Right atrium auricular region (tissue), 2 donors: ENCODE measurements at regions not wholly inside any gene's neighbourhood (a gene's known extent, or its start where the extent isn't known, plus 50 kb on each side); places are given as distances from the start of the nearest gene placed in this dataset.

Source experiments
- DNase-seq: peaks from one replicate; pipeline ENCODE4 v3.0.0-alpha.2; 2019; ENCODE audit warnings: low spot score
- H3K27ac ChIP-seq, 2 donors: fragments of 200-600 bp; sonication (generic); 1 replicate in 1 of 2; 2 replicates in 1 of 2; pipeline ENCODE4 v1.5.1; 2016 to 2019
- H3K27me3 ChIP-seq, 2 donors: fragments of 200-600 bp; sonication (generic); one replicate each; pipeline versions ENCODE4 v1.5.1 to v1.6.0; 2017 to 2019
- H3K36me3 ChIP-seq: fragments of 200-600 bp; sonication (generic); one replicate; pipeline ENCODE4 v1.5.1; 2016
- H3K4me1 ChIP-seq, 2 donors: fragments of 200-600 bp; sonication (generic); one replicate each; pipeline versions ENCODE4 v1.5.1 to v1.6.0; 2017 to 2019
- H3K4me3 ChIP-seq, 2 donors: fragments of 200-600 bp; sonication (generic); 1 replicate in 1 of 2; 2 replicates in 1 of 2; pipeline ENCODE4 v1.5.1; 2017 to 2019; ENCODE audit warnings: mild to moderate bottlenecking in 1 of 2, moderate library complexity in 1 of 2
- H3K9me3 ChIP-seq, 2 donors: fragments of 200-600 bp; sonication (generic); one replicate each; pipeline ENCODE4 v1.5.1; 2019
- TF ChIP-seq, protein P1 (sequence below), 2 donors: fragments of 200-600 bp; sonication (generic); IDR thresholded peaks; one replicate each; pipeline ENCODE4 v1.5.1; 2019; ENCODE audit warnings: antibody characterized with exemption in 2 of 2

DNA sequence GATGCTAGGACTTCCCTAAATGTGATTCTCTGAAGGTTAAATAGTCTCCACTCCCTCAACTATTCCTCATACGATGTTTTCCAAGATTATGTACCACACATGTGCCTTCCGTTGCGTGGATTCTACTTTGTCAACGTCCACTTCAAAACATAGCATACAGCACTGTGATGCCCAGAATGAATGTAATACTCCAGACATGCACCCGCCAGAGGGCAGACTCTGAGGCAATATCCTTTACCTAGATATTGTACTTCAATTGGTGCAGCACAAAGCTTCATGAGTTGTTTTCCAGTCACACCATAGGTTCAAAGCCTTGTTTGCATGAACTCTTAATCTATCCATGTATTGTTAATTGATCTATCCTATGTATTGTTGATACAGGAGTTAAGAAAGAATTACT is 201.0 kb upstream of the NABP1 start:
- peaks cover 0 to 13% of the 10 kb centered on the region in 2 donors for H3K4me1 ChIP-seq
- peaks cover 0 to 18% of the 10 kb centered on the region in 2 donors for H3K9me3 ChIP-seq
- TF ChIP-seq, protein P1, sequence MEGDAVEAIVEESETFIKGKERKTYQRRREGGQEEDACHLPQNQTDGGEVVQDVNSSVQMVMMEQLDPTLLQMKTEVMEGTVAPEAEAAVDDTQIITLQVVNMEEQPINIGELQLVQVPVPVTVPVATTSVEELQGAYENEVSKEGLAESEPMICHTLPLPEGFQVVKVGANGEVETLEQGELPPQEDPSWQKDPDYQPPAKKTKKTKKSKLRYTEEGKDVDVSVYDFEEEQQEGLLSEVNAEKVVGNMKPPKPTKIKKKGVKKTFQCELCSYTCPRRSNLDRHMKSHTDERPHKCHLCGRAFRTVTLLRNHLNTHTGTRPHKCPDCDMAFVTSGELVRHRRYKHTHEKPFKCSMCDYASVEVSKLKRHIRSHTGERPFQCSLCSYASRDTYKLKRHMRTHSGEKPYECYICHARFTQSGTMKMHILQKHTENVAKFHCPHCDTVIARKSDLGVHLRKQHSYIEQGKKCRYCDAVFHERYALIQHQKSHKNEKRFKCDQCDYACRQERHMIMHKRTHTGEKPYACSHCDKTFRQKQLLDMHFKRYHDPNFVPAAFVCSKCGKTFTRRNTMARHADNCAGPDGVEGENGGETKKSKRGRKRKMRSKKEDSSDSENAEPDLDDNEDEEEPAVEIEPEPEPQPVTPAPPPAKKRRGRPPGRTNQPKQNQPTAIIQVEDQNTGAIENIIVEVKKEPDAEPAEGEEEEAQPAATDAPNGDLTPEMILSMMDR (IDR thresholded peaks at IDR 0.05), result no peak
- no peak overlapping the region for H3K4me3 ChIP-seq
- H3K27ac ChIP-seq, result no peak overlapping the region
- no peaks in the 10 kb centered on the region for H3K27me3 ChIP-seq
- H3K36me3 ChIP-seq, result no peaks in the 10 kb centered on the region
- DNase-seq, result no peak

DNA sequence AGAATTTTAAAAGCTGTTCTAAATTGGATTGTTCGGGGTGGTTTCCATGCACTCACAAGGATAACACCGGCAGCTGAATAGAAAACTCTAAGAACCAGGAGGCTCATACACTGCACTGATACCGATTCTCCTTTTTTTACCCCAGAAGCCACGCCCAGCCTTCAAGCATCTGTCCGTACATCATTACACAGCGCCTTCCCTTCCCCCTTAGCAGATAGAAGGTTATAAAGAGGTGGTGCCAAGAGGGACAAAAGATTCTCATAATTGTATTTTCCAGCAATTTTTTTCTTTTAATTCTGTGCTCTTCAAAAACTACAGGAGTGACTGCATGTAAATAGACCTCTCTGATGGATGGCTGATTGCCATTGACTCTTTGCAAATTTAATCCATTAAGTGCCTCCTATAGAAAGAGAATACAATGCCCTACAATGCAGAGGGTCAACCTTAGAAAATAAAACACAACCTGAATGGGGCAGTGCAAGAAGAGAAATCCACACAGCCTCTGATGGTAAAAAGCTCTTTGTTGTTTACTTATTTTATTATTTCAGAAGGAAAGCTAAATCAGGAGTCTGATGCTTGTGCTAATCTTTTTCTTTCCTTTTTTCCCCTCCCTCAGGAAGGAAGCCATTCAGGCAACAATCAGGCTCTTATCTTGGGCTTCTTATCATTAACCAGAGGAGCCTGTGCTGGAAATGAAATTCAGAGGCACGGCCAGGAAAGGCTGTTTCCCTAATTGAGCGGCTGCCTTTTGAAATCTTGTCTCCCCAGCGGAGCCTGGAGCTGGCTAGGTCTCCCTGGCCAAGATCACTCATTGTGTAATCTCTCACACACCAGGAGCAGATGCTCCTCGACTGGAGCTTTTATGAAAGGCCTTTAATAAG is 198.9 kb upstream of the NABP1 start:
- TF ChIP-seq, protein P1 (IDR thresholded peaks at IDR 0.05), result no peak

DNA sequence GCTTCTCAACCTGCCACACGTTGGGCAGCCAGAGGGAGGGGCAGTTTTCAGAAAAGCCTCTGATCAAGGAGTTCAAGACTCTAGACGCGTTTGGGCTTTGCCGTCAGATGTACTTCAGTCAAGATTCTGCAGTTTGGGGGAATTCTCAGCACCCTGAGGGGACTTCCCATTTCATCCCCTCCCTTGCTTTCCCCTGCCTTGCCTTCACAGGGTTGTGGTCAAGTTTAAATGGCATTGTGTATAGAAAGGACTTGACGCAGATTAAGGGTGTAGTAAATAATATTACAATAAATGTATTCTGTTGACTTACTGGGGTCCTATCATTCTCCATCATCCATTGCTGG is 198.3 kb upstream of the NABP1 start:
- no peak overlapping the region for H3K4me3 ChIP-seq
- H3K4me1 ChIP-seq, result peaks cover 0 to 13% of the 10 kb centered on the region in 2 donors
- peaks cover 0 to 39% of the 10 kb centered on the region in 2 donors for H3K9me3 ChIP-seq
- TF ChIP-seq, protein P1 (IDR thresholded peaks at IDR 0.05), result no peak
- no peaks in the 10 kb centered on the region for H3K27me3 ChIP-seq
- no peak overlapping the region for H3K27ac ChIP-seq
- H3K36me3 ChIP-seq, result no peaks in the 10 kb centered on the region
- DNase-seq, result no peak

More for the DNA sequence above, 198.9 kb upstream of the NABP1 start:
- H3K36me3 ChIP-seq, result no peaks in the 10 kb centered on the region
- no peaks in the 10 kb centered on the region for H3K27me3 ChIP-seq
- H3K4me3 ChIP-seq, result no peak overlapping the region
- peak; percentile 72 for DNase-seq
- peaks cover 0 to 13% of the 10 kb centered on the region in 2 donors for H3K4me1 ChIP-seq
- no peak overlapping the region for H3K27ac ChIP-seq
- peaks cover 0 to 37% of the 10 kb centered on the region in 2 donors for H3K9me3 ChIP-seq

DNA sequence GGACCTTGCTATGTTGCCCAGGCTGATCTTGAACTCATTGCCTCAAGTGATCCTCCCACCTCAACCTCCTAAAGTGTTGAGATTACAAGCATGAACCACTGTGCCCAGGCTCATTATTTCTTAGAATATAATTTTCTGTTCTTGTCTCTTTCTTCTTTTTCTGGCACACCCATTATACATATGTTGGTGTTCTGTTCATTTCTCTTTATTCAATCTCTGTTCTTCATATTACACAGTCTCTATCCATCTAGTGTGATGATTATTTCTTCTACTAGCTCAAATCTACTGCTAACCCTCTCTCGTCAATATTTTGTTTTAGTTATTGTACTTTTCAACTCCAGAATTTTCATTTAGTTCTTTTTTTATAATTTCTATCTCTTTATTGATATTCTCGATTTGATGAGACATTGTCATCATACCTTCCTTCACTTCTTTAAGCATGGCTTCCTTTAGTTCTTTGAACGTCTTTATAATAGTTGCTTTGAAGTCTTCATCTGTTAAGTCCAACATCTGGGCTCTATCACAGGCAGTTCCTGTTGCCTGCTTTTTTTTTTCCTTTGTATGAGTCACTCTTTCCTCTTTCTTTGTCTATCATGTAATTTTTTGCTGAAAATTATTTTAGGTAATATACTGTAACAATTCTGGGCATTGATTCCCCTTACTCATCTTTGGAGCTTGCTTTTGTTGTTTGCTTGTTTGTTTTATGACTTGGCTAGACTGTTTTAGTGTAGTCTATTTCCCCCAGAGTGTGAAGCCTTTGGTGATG is 196.4 kb upstream of the NABP1 start:
- no peaks in the 10 kb centered on the region for H3K36me3 ChIP-seq
- TF ChIP-seq, protein P1 (IDR thresholded peaks at IDR 0.05), result no peak
- no peak overlapping the region for H3K4me3 ChIP-seq
- H3K27ac ChIP-seq, result no peak overlapping the region
- DNase-seq, result no peak
- peaks cover 0 to 31% of the 10 kb centered on the region in 2 donors for H3K9me3 ChIP-seq
- H3K4me1 ChIP-seq, result peaks cover 0 to 13% of the 10 kb centered on the region in 2 donors
- H3K27me3 ChIP-seq, result no peaks in the 10 kb centered on the region

DNA sequence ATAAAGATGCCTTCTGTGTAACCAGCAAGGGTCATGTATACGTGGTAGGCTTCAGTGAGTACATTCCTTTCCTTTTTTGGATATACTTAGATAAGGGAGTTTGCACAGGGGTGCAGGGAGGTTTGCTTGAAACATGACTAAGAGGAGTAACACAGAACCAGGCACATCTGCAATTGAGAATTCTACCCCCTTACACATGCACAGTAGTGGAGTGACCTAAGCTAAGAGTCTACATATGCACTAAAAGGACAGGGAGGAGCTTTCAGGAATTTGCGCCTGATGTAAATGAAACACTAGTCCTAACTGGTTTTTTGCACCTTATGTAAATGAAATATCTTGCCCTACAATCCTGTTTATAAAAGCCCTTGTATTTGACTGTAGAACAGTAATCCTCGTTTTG is 194.8 kb upstream of the NABP1 start:
- Histone ChIP-seq H3K27ac (no peak overlapping the region), H3K9me3 (peaks cover 0 to 31% of the 10 kb centered on the region in 2 donors), H3K27me3 (no peaks in the 10 kb centered on the region), H3K4me1 (peaks cover 0 to 13% of the 10 kb centered on the region in 2 donors), H3K4me3 (no peak overlapping the region), H3K36me3 (no peaks in the 10 kb centered on the region)
- no peak for DNase-seq
- TF ChIP-seq, protein P1 (IDR thresholded peaks at IDR 0.05), result no peak
